ENCODE measurements at regions not wholly inside any gene's neighbourhood (a gene's known extent, or its start where the extent isn't known, plus 50 kb on each side); places are given as distances from the start of the nearest gene placed in this dataset.
"Not testable (repeated sequence)": the region's sequence is repeated elsewhere in the genome, so short reads cannot be mapped to it uniquely, and the experiment has no call there.

GRCh38 chrX:1852082-1852481 is 237.2 kb downstream of the ASMT start:
- DNase-seq: no peak

- no peak for DNase-seq
Measured at GRCh38 chrX:1853447-1853846, 238.6 kb downstream of the ASMT start.

- no peak for DNase-seq
Measured at GRCh38 chrX:1853916-1854315, 239.1 kb downstream of the ASMT start.

GRCh38 chrX:1854861-1855260 is 240.0 kb downstream of the ASMT start:
- not testable (repeated sequence) for DNase-seq

GRCh38 chrX:1859266-1859665 is 244.4 kb downstream of the ASMT start:
- not testable (repeated sequence) for DNase-seq

GRCh38 chrX:1860936-1861594 is 246.2 kb downstream of the ASMT start:
- no peak for DNase-seq

GRCh38 chrX:1863995-1864394 is 249.1 kb downstream of the ASMT start:
- not testable (repeated sequence) for DNase-seq

GRCh38 chrX:1870421-1870820 is 255.6 kb downstream of the ASMT start:
- no peak for DNase-seq

GRCh38 chrX:1871887-1872286 is 257.0 kb downstream of the ASMT start:
- no peak for DNase-seq

GRCh38 chrX:1873671-1874070 is 258.8 kb downstream of the ASMT start:
- DNase-seq: no peak

- DNase-seq: no peak
Measured at GRCh38 chrX:1874416-1874815, 259.6 kb downstream of the ASMT start.

GRCh38 chrX:1874899-1875298 is 260.0 kb downstream of the ASMT start:
- no peak for DNase-seq

- no peak for DNase-seq
Measured at GRCh38 chrX:1876041-1876440, 261.2 kb downstream of the ASMT start.

- no peak for DNase-seq
Measured at GRCh38 chrX:1877780-1878179, 262.9 kb downstream of the ASMT start.

- not testable (repeated sequence) for DNase-seq
Measured at GRCh38 chrX:1880884-1881817, 266.3 kb downstream of the ASMT start.

- DNase-seq: no peak
Measured at GRCh38 chrX:1883772-1884171, 268.9 kb downstream of the ASMT start.

GRCh38 chrX:1884446-1884845 is 269.6 kb downstream of the ASMT start:
- DNase-seq: no peak

- DNase-seq: no peak
Measured at GRCh38 chrX:1885116-1885515, 270.3 kb downstream of the ASMT start.

GRCh38 chrX:1888305-1888704 is 273.4 kb downstream of the ASMT start:
- DNase-seq: not testable (repeated sequence)

GRCh38 chrX:1894026-1894294 is 279.1 kb downstream of the ASMT start:
- no peak for DNase-seq

- DNase-seq: no peak
Measured at GRCh38 chrX:1894740-1895139, 279.9 kb downstream of the ASMT start.

GRCh38 chrX:1895583-1895982 is 280.7 kb downstream of the ASMT start:
- DNase-seq: no peak

GRCh38 chrX:1899841-1900240 is 285.0 kb downstream of the ASMT start:
- no peak for DNase-seq

- DNase-seq: no peak
Measured at GRCh38 chrX:1902901-1903235, 288.0 kb downstream of the ASMT start.
